HepG2 (cell line): ENCODE measurements at regions not wholly inside any gene's neighbourhood (a gene's known extent, or its start where the extent isn't known, plus 50 kb on each side); places are given as distances from the start of the nearest gene placed in this dataset.

ENCODE experiments used
- BCL6 ChIP-seq: IDR thresholded peaks from 2 replicates; pipeline ENCODE4 v1.6.1; 2016; ENCODE audit warnings: missing genetic modification reagents, missing compliant biosample characterization
- CREB1 ChIP-seq, 2 experiments: fragments of 450-650 bp in 1 of 2; IDR thresholded peaks; 2 replicates each; pipeline ENCODE4 v1.6.1; 2016 to 2017; ENCODE audit warnings: control low read depth in 1 of 2, mild to moderate bottlenecking in 1 of 2, missing compliant biosample characterization in 1 of 2, missing genetic modification characterization in 1 of 2
- EED ChIP-seq: sonication (generic); formaldehyde crosslinking; IDR thresholded peaks from 2 replicates; pipeline ENCODE4 v1.5.0; 2020; ENCODE audit warnings: mild to moderate bottlenecking, missing genetic modification reagents
- ELF3 ChIP-seq: IDR thresholded peaks from 2 replicates; pipeline ENCODE4 v1.6.1; 2016; ENCODE audit warnings: missing genetic modification reagents, missing compliant biosample characterization
- EZH2 ChIP-seq: conservative IDR thresholded peaks from 2 replicates; pipeline ENCODE4 v1.6.1; 2012; ENCODE audit warnings: mild to moderate bottlenecking, low read depth, low read length, moderate library complexity
- FOXA3 ChIP-seq: IDR thresholded peaks from 2 replicates; pipeline ENCODE4 v1.6.1; 2016; ENCODE audit warnings: missing genetic modification reagents, missing compliant biosample characterization
- ISL2 ChIP-seq: sonication (generic); formaldehyde crosslinking; IDR thresholded peaks from 2 replicates; pipeline ENCODE4 v1.5.0; 2020; ENCODE audit warnings: missing genetic modification reagents
- KAT2B ChIP-seq: fragments of 150-350 bp; IDR thresholded peaks from 2 replicates; pipeline ENCODE4 v1.6.1; 2014; ENCODE audit warnings: low read depth, low read length, borderline replicate concordance
- KAT8 ChIP-seq: IDR thresholded peaks from 2 replicates; pipeline ENCODE4 v1.6.1; 2016; ENCODE audit warnings: missing genetic modification reagents, missing compliant biosample characterization
- KLF12 ChIP-seq: sonication (generic); formaldehyde crosslinking; IDR thresholded peaks from 2 replicates; pipeline ENCODE4 v1.4.0; 2020; ENCODE audit warnings: missing genetic modification reagents, borderline replicate concordance
- MBNL3 ChIP-seq: fragments of 250-450 bp; sonication (Bioruptor Pico); conservative IDR thresholded peaks from 2 replicates; pipeline ENCODE4 v1.8.0; 2022; ENCODE audit warnings: mild to moderate bottlenecking, inconsistent platforms
- NCOA5 ChIP-seq: sonication (generic); formaldehyde crosslinking; IDR thresholded peaks from 2 replicates; pipeline ENCODE4 v1.4.0; 2020; ENCODE audit warnings: missing genetic modification reagents
- NFE2 ChIP-seq: sonication (generic); formaldehyde crosslinking; IDR thresholded peaks from 2 replicates; pipeline ENCODE4 v1.4.0; 2020; ENCODE audit warnings: missing genetic modification reagents
- NFIC ChIP-seq: IDR thresholded peaks from 2 replicates; pipeline ENCODE4 v1.6.1; 2012; ENCODE audit warnings: mild to moderate bottlenecking, low read length, inconsistent platforms
- RARA ChIP-seq: IDR thresholded peaks from 2 replicates; pipeline ENCODE4 v1.6.1; 2016; ENCODE audit warnings: missing genetic modification reagents, missing compliant biosample characterization
- RARG ChIP-seq: sonication (generic); formaldehyde crosslinking; IDR thresholded peaks from 2 replicates; pipeline ENCODE4 v1.4.0; 2020; ENCODE audit warnings: low read depth, mild to moderate bottlenecking, missing genetic modification reagents
- RFX3 ChIP-seq: IDR thresholded peaks from 2 replicates; pipeline ENCODE4 v1.6.1; 2016; ENCODE audit warnings: missing biosample characterization, missing genetic modification reagents
- SOX13 ChIP-seq, 3 experiments: fragments of 450-650 bp in 1 of 3; sonication (generic) in 1 of 3; formaldehyde crosslinking in 1 of 3; IDR thresholded peaks in 2 of 3; conservative IDR thresholded peaks in 1 of 3; 2 replicates each; pipeline versions ENCODE4 v1.5.0 to v1.6.1; 2016 to 2020; ENCODE audit warnings: antibody characterized with exemption in 1 of 3, mild to moderate bottlenecking in 1 of 3, missing compliant biosample characterization in 1 of 3, missing genetic modification reagents in 1 of 3, moderate library complexity in 1 of 3
- SP1 ChIP-seq, 2 experiments: fragments of 450-650 bp in 1 of 2; sonication (generic) in 1 of 2; formaldehyde crosslinking in 1 of 2; IDR thresholded peaks; 2 replicates each; pipeline versions ENCODE4 v1.4.0 to v1.6.1; 2016 to 2020; ENCODE audit warnings: missing genetic modification reagents in 1 of 2
- SP4 ChIP-seq: sonication (generic); formaldehyde crosslinking; IDR thresholded peaks from 2 replicates; pipeline ENCODE4 v1.8.1; 2023; ENCODE audit warnings: mild to moderate bottlenecking, missing genetic modification reagents
- SRSF1 ChIP-seq: fragments of 200-400 bp; formaldehyde crosslinking; optimal IDR thresholded peaks from 2 replicates; pipeline ENCODE3; 2017; ENCODE audit warnings: mild to moderate bottlenecking, low read depth, low read length, moderate library complexity
- ZFX ChIP-seq: sonication (generic); formaldehyde crosslinking; IDR thresholded peaks from 2 replicates; pipeline ENCODE4 v1.4.0; 2020; ENCODE audit warnings: mild to moderate bottlenecking, low read depth, missing genetic modification reagents, moderate library complexity
- ZNF124 ChIP-seq: sonication (generic); formaldehyde crosslinking; IDR thresholded peaks from 2 replicates; pipeline ENCODE4 v1.4.0; 2020; ENCODE audit warnings: missing genetic modification reagents
- ZNF207 ChIP-seq: fragments of 450-650 bp; IDR thresholded peaks from 2 replicates; pipeline ENCODE4 v1.6.1; 2016; ENCODE audit warnings: antibody characterized with exemption, borderline replicate concordance
- ZNF343 ChIP-seq: sonication (generic); formaldehyde crosslinking; IDR thresholded peaks from 2 replicates; pipeline ENCODE4 v1.4.0; 2020; ENCODE audit warnings: mild to moderate bottlenecking, missing genetic modification reagents
- ZNF629 ChIP-seq: sonication (generic); formaldehyde crosslinking; conservative IDR thresholded peaks from 2 replicates; pipeline ENCODE4 v1.5.0; 2020; ENCODE audit warnings: missing genetic modification reagents
- ZNF644 ChIP-seq: IDR thresholded peaks from 2 replicates; pipeline ENCODE4 v1.6.1; 2016; ENCODE audit warnings: low read depth
- ZNF737 ChIP-seq: sonication (generic); formaldehyde crosslinking; IDR thresholded peaks from 2 replicates; pipeline ENCODE4 v1.5.0; 2020; ENCODE audit warnings: missing genetic modification reagents, mild to moderate bottlenecking, borderline replicate concordance
- ZNF75D ChIP-seq: sonication (generic); formaldehyde crosslinking; IDR thresholded peaks from 2 replicates; pipeline ENCODE4 v1.8.1; 2023; ENCODE audit warnings: missing genetic modification reagents, mild to moderate bottlenecking, borderline replicate concordance
- ZSCAN12 ChIP-seq: sonication (generic); formaldehyde crosslinking; IDR thresholded peaks from 2 replicates; pipeline ENCODE4 v1.9.0; 2021; ENCODE audit warnings: mild to moderate bottlenecking, missing genetic modification reagents
- ZSCAN20 ChIP-seq: sonication (generic); formaldehyde crosslinking; IDR thresholded peaks from 2 replicates; pipeline ENCODE4 v1.4.0; 2020; ENCODE audit warnings: missing genetic modification reagents, mild to moderate bottlenecking, borderline replicate concordance
- ZSCAN9 ChIP-seq: IDR thresholded peaks from 2 replicates; pipeline ENCODE4 v1.6.1; 2016; ENCODE audit warnings: borderline replicate concordance
- TF ChIP-seq, protein P1 (sequence below): sonication (generic); formaldehyde crosslinking; IDR thresholded peaks from 2 replicates; pipeline ENCODE4 v1.5.1; 2020; ENCODE audit warnings: mild to moderate bottlenecking, missing genetic modification reagents, moderate library complexity
- TF ChIP-seq, protein P2 (sequence below): sonication (generic); formaldehyde crosslinking; IDR thresholded peaks from 2 replicates; pipeline ENCODE4 v1.5.0; 2020; ENCODE audit warnings: missing genetic modification reagents

DNA sequence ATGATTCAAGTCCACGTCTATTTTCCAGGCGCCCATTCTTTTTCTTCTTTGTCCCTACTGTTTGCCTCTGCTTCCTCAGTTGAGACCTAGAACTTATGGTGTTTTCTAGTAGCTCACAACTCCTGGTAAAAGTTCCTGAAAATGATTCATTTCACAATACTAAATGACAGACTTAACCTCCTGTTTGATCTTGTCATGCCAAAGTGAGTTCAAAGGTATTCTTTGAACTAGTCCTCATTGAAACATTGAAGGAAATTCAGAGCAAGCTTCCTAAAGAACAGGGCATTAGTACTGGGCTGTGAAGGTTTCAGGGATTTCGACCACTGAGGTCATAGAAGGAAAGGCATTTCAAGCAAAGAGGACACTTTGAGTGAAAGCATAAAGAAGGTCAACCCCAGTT lies 132.8 kb downstream of the IBTK start (continued):
- TF ChIP-seq, protein P1, sequence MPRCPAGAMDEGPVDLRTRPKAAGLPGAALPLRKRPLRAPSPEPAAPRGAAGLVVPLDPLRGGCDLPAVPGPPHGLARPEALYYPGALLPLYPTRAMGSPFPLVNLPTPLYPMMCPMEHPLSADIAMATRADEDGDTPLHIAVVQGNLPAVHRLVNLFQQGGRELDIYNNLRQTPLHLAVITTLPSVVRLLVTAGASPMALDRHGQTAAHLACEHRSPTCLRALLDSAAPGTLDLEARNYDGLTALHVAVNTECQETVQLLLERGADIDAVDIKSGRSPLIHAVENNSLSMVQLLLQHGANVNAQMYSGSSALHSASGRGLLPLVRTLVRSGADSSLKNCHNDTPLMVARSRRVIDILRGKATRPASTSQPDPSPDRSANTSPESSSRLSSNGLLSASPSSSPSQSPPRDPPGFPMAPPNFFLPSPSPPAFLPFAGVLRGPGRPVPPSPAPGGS (CRISPR knock-in tag) = no peak
- TF ChIP-seq ZNF207 (no peak), KAT8 (CRISPR knock-in tag) (0 out of 2 replicates have a peak, but pooled peaks have one; percentile 15), BCL6 (CRISPR knock-in tag) (peak; percentile 99), KLF12 (CRISPR knock-in tag) (no peak), RFX3 (no peak), RARG (CRISPR knock-in tag) (no peak), CREB1 (IDR thresholded peaks at IDR 0.05) (no peak), CREB1 (CRISPR knock-in tag; IDR thresholded peaks at IDR 0.05) (peak; percentile 27; the same call in 1 of the 2 replicates), ZNF737 (CRISPR knock-in tag) (no peak), SRSF1 (no peak), EED (CRISPR knock-in tag) (no peak), ZNF343 (CRISPR knock-in tag) (no peak), NFIC (peak; percentile 55; the same call in 1 of the 2 replicates), SP4 (CRISPR knock-in tag) (no peak), SOX13 (IDR thresholded peaks at IDR 0.05) (no peak), SOX13 (CRISPR knock-in tag; conservative IDR thresholded peaks at IDR 0.05 in 1 of 2, IDR thresholded peaks at IDR 0.05 in 1 of 2) (peak in 1 of 2 experiments; percentile 53; a peak in 1 of 4 replicates), ZSCAN9 (no peak), ZNF629 (CRISPR knock-in tag) (no peak), ISL2 (CRISPR knock-in tag) (0 out of 2 replicates have a peak, but pooled peaks have one; percentile 15), ZFX (CRISPR knock-in tag) (no peak), NCOA5 (CRISPR knock-in tag) (no peak), NFE2 (no peak), MBNL3 (no peak), FOXA3 (CRISPR knock-in tag) (0 out of 2 replicates have a peak, but pooled peaks have one; percentile 12), ZNF644 (CRISPR knock-in tag) (peak; percentile 69), KAT2B (no peak), ZSCAN20 (CRISPR knock-in tag) (no peak), RARA (CRISPR knock-in tag) (peak; percentile 87), ZNF75D (CRISPR knock-in tag) (no peak), ZNF124 (CRISPR knock-in tag) (no peak), EZH2 (no peak), ELF3 (0 out of 2 replicates have a peak, but pooled peaks have one; percentile 28), SP1 (IDR thresholded peaks at IDR 0.05) (no peak), SP1 (CRISPR knock-in tag; IDR thresholded peaks at IDR 0.05) (no peak), ZSCAN12 (CRISPR knock-in tag) (no peak)
- TF ChIP-seq, protein P2, sequence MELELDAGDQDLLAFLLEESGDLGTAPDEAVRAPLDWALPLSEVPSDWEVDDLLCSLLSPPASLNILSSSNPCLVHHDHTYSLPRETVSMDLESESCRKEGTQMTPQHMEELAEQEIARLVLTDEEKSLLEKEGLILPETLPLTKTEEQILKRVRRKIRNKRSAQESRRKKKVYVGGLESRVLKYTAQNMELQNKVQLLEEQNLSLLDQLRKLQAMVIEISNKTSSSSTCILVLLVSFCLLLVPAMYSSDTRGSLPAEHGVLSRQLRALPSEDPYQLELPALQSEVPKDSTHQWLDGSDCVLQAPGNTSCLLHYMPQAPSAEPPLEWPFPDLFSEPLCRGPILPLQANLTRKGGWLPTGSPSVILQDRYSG = no peak
